Gastrocnemius medialis (tissue), 4 donors: ENCODE measurements at regions not wholly inside any gene's neighbourhood (a gene's known extent, or its start where the extent isn't known, plus 50 kb on each side); places are given as distances from the start of the nearest gene placed in this dataset.

Experiments used
- CTCF ChIP-seq, 5 experiments: fragments of 450-650 bp in 3 of 5; fragments of 200-600 bp in 2 of 5; sonication (generic) in 2 of 5; IDR thresholded peaks in 4 of 5; conservative IDR thresholded peaks in 1 of 5; 1 replicate in 4 of 5; 2 replicates in 1 of 5; pipeline ENCODE4 v1.5.1; 2016 to 2019; ENCODE audit warnings: antibody characterized with exemption in 5 of 5, mild to moderate bottlenecking in 3 of 5, moderate library complexity in 3 of 5
- POLR2A ChIP-seq, 2 donors: fragments of 450-650 bp; IDR thresholded peaks; one replicate each; pipeline ENCODE4 v1.6.1; 2017; ENCODE audit warnings: antibody characterized with exemption in 2 of 2, mild to moderate bottlenecking in 2 of 2, moderate library complexity in 2 of 2

- no peak for TF ChIP-seq CTCF (IDR thresholded peaks at IDR 0.05 in 4 of 5, conservative IDR thresholded peaks at IDR 0.05 in 1 of 5)
- no peak for TF ChIP-seq POLR2A (IDR thresholded peaks at IDR 0.05)
Observed at GRCh38 chr2:239685965-239686364, 285.1 kb upstream of the HDAC4 start.
